VCaP (cell line): ENCODE measurements at regions not wholly inside any gene's neighbourhood (a gene's known extent, or its start where the extent isn't known, plus 50 kb on each side); places are given as distances from the start of the nearest gene placed in this dataset.

Experiments
- H3K27ac ChIP-seq: fragments of 450-650 bp; 2 replicates; pipeline ENCODE4 v1.5.1; 2017
- CTCF ChIP-seq: fragments of 450-650 bp; conservative IDR thresholded peaks from 2 replicates; pipeline ENCODE4 v1.5.1; 2017; ENCODE audit warnings: mild to moderate bottlenecking, moderate library complexity

DNA sequence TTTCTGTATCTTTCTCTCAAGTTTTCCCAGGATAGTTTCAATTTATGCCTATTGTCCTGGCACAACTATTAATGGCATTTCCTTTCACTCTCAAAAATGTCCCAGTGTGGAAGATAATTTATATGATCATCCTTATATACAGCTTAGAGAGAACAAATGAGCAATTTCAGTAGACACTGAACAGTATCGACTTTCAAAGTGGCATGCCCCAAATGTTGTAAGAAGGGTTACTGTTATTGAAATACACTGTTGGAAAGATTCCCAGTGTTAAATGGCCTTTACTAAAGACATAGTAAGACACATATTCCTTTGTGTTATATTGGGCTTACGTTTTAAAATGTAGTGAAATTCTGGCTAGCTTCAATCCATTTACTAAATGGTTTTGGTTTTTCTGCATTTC, 202.3 kb upstream of the CDKN3 start:
- no peak overlapping the region for H3K27ac ChIP-seq
- TF ChIP-seq CTCF: no peak

- no peak overlapping the region for H3K27ac ChIP-seq
- no peak for TF ChIP-seq CTCF
Measured at GRCh38 chr14:54197369-54197768, 199.4 kb upstream of the CDKN3 start.

DNA sequence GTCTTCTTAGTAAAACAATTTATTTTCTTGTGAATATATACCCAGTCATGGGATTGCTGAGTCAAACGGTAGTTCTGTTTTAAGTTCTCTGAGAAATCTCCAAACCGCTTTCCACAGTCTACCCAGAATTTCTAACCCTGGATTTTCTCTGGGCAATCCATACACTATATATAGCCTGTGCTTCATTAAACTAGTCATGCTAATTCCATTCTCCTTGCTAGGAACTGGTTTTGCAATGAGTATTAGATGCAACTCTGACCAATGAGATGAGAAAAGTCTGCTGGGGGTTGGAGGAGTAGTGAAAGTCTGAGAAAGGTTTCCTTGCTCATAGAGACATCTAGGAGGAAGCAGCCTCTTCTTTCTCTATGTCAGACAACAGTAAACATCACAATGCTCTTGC, 196.1 kb upstream of the CDKN3 start:
- no peak for TF ChIP-seq CTCF
- H3K27ac ChIP-seq: no peak overlapping the region

- TF ChIP-seq CTCF: no peak
- no peak overlapping the region for H3K27ac ChIP-seq
Measured at GRCh38 chr14:54202288-54202687, 194.5 kb upstream of the CDKN3 start.

GRCh38 chr14:54206516-54206915, 190.3 kb upstream of the CDKN3 start:
- H3K27ac ChIP-seq: no peak overlapping the region
- no peak for TF ChIP-seq CTCF

DNA sequence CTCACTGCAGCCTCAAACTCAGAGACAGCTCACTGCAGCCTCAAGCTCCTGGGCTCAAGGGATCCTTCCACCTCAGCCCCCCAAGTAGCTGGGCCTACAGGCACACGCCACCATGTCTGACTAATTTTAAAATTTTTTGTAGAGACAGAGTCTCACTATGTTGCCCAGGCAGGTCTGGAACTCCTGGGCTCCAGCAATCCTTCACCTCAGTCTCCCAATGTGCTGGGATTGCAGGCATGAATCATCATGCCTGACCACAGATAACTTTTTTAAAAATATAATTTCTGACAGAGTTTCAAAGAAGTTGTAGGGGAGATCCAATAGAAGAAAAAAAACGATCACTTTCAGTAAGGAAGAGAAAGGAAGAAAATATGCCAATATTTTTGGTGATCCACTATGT, 189.7 kb upstream of the CDKN3 start:
- no peak for TF ChIP-seq CTCF
- H3K27ac ChIP-seq: no peak overlapping the region

- TF ChIP-seq CTCF: no peak
- no peak overlapping the region for H3K27ac ChIP-seq
Measured at GRCh38 chr14:54207476-54208462, 189.0 kb upstream of the CDKN3 start.
